H9 (cell line): ENCODE measurements at regions not wholly inside any gene's neighbourhood (a gene's known extent, or its start where the extent isn't known, plus 50 kb on each side); places are given as distances from the start of the nearest gene placed in this dataset.

ENCODE experiments used
- DNase-seq: peaks from one replicate; pipeline ENCODE4 v3.0.0-alpha.2; 2017
- H2AFZ ChIP-seq: one replicate; pipeline ENCODE4 v1.6.1; 2013; ENCODE audit warnings: mild to moderate bottlenecking, low read length, control low read depth, moderate library complexity
- H2AK5ac ChIP-seq: 2 replicates; pipeline ENCODE4 v1.6.1; 2013; ENCODE audit warnings: low read length, control low read depth, mixed read lengths; ENCODE audit not compliant: insufficient read length
- H2BK120ac ChIP-seq: one replicate; pipeline ENCODE4 v1.6.1; 2013; ENCODE audit warnings: low read depth, mild to moderate bottlenecking, low read length, control low read depth, inconsistent platforms; ENCODE audit not compliant: poor library complexity, severe bottlenecking
- H2BK12ac ChIP-seq: 2 replicates; pipeline ENCODE4 v1.6.1; 2013; ENCODE audit warnings: low read length, control low read depth, mixed read lengths, low read depth; ENCODE audit not compliant: insufficient read length
- H2BK15ac ChIP-seq: 2 replicates; pipeline ENCODE4 v1.6.1; 2013; ENCODE audit warnings: low read depth, low read length, control low read depth
- H2BK20ac ChIP-seq: one replicate; pipeline ENCODE4 v1.6.1; 2013; ENCODE audit warnings: low read depth, mild to moderate bottlenecking, low read length, control low read depth, inconsistent platforms; ENCODE audit not compliant: poor library complexity, severe bottlenecking
- H2BK5ac ChIP-seq: 2 replicates; pipeline ENCODE4 v1.6.1; 2013; ENCODE audit warnings: low read length, control low read depth, mixed read lengths; ENCODE audit not compliant: insufficient read length
- H3K14ac ChIP-seq: 2 replicates; pipeline ENCODE4 v1.6.1; 2013; ENCODE audit warnings: low read length, control low read depth; ENCODE audit not compliant: insufficient read depth
- H3K18ac ChIP-seq: 2 replicates; pipeline ENCODE4 v1.6.1; 2013; ENCODE audit warnings: low read depth, mild to moderate bottlenecking, mixed read lengths, low read length, control low read depth; ENCODE audit not compliant: insufficient read length
- H3K23ac ChIP-seq: 2 replicates; pipeline ENCODE4 v1.6.1; 2013; ENCODE audit warnings: low read length, control low read depth, mixed read lengths, low read depth; ENCODE audit not compliant: insufficient read length
- H3K23me2 ChIP-seq: 2 replicates; pipeline ENCODE4 v1.6.1; 2013; ENCODE audit warnings: low read depth, mild to moderate bottlenecking, mixed read lengths, low read length, control low read depth; ENCODE audit not compliant: insufficient read length, poor library complexity, severe bottlenecking
- H3K27ac ChIP-seq: 2 replicates; pipeline ENCODE4 v1.5.1; 2013; ENCODE audit warnings: low read length, control low read depth, mixed read lengths, low read depth; ENCODE audit not compliant: insufficient read length
- H3K27me3 ChIP-seq: 2 replicates; pipeline ENCODE4 v1.6.1; 2013; ENCODE audit warnings: low read length, control low read depth, inconsistent platforms; ENCODE audit not compliant: insufficient read depth
- H3K4ac ChIP-seq: 2 replicates; pipeline ENCODE4 v1.6.1; 2013; ENCODE audit warnings: low read depth, mild to moderate bottlenecking, control low read depth, inconsistent platforms, low read length, moderate library complexity
- H3K4me1 ChIP-seq: 2 replicates; pipeline ENCODE4 v1.6.1; 2013; ENCODE audit warnings: low read length, control low read depth, inconsistent platforms; ENCODE audit not compliant: insufficient read depth
- H3K4me2 ChIP-seq: 2 replicates; pipeline ENCODE4 v1.6.1; 2013; ENCODE audit warnings: low read length, control low read depth, mixed read lengths; ENCODE audit not compliant: insufficient read length, insufficient read depth
- H3K56ac ChIP-seq: 2 replicates; pipeline ENCODE4 v1.6.1; 2013; ENCODE audit warnings: low read depth, mild to moderate bottlenecking, mixed read lengths, low read length, control low read depth; ENCODE audit not compliant: insufficient read length
- H3K79me1 ChIP-seq: 2 replicates; pipeline ENCODE4 v1.6.1; 2013; ENCODE audit warnings: low read depth, mild to moderate bottlenecking, moderate library complexity, low read length, control low read depth, inconsistent platforms; ENCODE audit not compliant: insufficient read depth, poor library complexity, severe bottlenecking
- H3K79me2 ChIP-seq: 2 replicates; pipeline ENCODE4 v1.6.1; 2013; ENCODE audit warnings: low read length, control low read depth, inconsistent platforms; ENCODE audit not compliant: insufficient read depth
- H3K9ac ChIP-seq: 2 replicates; pipeline ENCODE4 v1.6.1; 2013; ENCODE audit warnings: low read length, control low read depth, mixed read lengths; ENCODE audit not compliant: insufficient read length; ENCODE audit errors: extremely low read depth
- H3K9me3 ChIP-seq: one replicate; pipeline ENCODE4 v1.6.1; 2013; ENCODE audit warnings: low read depth, low read length, inconsistent platforms; ENCODE audit not compliant: control insufficient read depth
- H3T11ph ChIP-seq: one replicate; pipeline ENCODE4 v1.6.1; 2013; ENCODE audit warnings: mild to moderate bottlenecking, low read length, control low read depth, inconsistent platforms
- H4K20me1 ChIP-seq: one replicate; pipeline ENCODE4 v1.6.1; 2013; ENCODE audit not compliant: control insufficient read depth, insufficient read length, insufficient read depth
- H4K5ac ChIP-seq: 2 replicates; pipeline ENCODE4 v1.6.1; 2013; ENCODE audit warnings: low read depth, mild to moderate bottlenecking, mixed read lengths, low read length, control low read depth; ENCODE audit not compliant: insufficient read length
- H4K8ac ChIP-seq: replicated peaks from 2 replicates; pipeline ENCODE4 v1.6.1; 2013; ENCODE audit warnings: low read length, control low read depth, mixed read lengths, low read depth; ENCODE audit not compliant: insufficient read length
- H4K91ac ChIP-seq: 2 replicates; pipeline ENCODE4 v1.6.1; 2013; ENCODE audit warnings: low read depth, mild to moderate bottlenecking, moderate library complexity, mixed read lengths, low read length, control low read depth; ENCODE audit not compliant: insufficient read length
- H3K27ac Mint-ChIP-seq, 3 experiments: 2 replicates in 2 of 3; 3 replicates in 1 of 3; pipeline ENCODE4 v1.8.0; 2020 to 2021; ENCODE audit warnings: mixed read lengths in 3 of 3, mild to moderate bottlenecking in 1 of 3, moderate library complexity in 1 of 3
- H3K27me3 Mint-ChIP-seq: 2 replicates; pipeline ENCODE4 v1.8.0; 2021; ENCODE audit warnings: low read depth, mild to moderate bottlenecking, moderate library complexity, mixed read lengths
- H3K36me3 Mint-ChIP-seq, 3 experiments: 2 replicates in 2 of 3; 3 replicates in 1 of 3; pipeline ENCODE4 v1.8.0; 2020 to 2021; ENCODE audit warnings: low read depth in 3 of 3, mixed read lengths in 3 of 3; ENCODE audit not compliant: insufficient read depth in 1 of 3
- H3K4me1 Mint-ChIP-seq, 2 experiments: 2 replicates each; pipeline ENCODE4 v1.8.0; 2020; ENCODE audit warnings: mixed read lengths in 2 of 2
- H3K4me3 Mint-ChIP-seq, 2 experiments: 2 replicates in 1 of 2; 3 replicates in 1 of 2; pipeline ENCODE4 v1.8.0; 2020 to 2021; ENCODE audit warnings: mild to moderate bottlenecking in 2 of 2, mixed read lengths in 2 of 2, moderate library complexity in 1 of 2
- H3K9me3 Mint-ChIP-seq, 2 experiments: 2 replicates in 1 of 2; 3 replicates in 1 of 2; pipeline ENCODE4 v1.8.0; 2020; ENCODE audit warnings: mild to moderate bottlenecking in 2 of 2, mixed read lengths in 2 of 2, moderate library complexity in 1 of 2
- CTCF ChIP-seq: fragments of 200-600 bp; sonication (generic); conservative IDR thresholded peaks from 3 replicates; pipeline ENCODE4 v1.8.0; 2021; ENCODE audit warnings: antibody characterized with exemption, mild to moderate bottlenecking
- WGBS: extraction: QIAGEN DNeasy Blood & Tissue Kit; methylation state at CpG from one replicate; pipeline ENCODE4 v1.1.7; 2013; ENCODE audit warnings: missing lambda C conversion rate, low lambda C conversion rate, mixed read lengths; ENCODE audit not compliant: insufficient read length; ENCODE audit errors: extremely low coverage; 5-methylcytosine and 5-hydroxymethylcytosine counted together

GRCh38 chr12:92338671-92339070 lies 193.0 kb upstream of the BTG1 start:
- H2BK15ac ChIP-seq: no peak overlapping the region
- H3K18ac ChIP-seq: no peak overlapping the region
- no peak overlapping the region for H2BK120ac ChIP-seq
- H3K9ac ChIP-seq: no peak overlapping the region
- H2AFZ ChIP-seq: no peak overlapping the region
- no peak overlapping the region for H2BK20ac ChIP-seq
- WGBS: no CpG with 5 or more reads among the region's 1 CpG
- no peak overlapping the region for H2BK12ac ChIP-seq
- H3K9me3 Mint-ChIP-seq: no peaks in the 10 kb centered on the region; a peak in 1 of 5 replicates
- H3K27me3 Mint-ChIP-seq: no peaks in the 10 kb centered on the region
- no peak for TF ChIP-seq CTCF
- no peak overlapping the region for H3K4ac ChIP-seq
- no peak overlapping the region for H3T11ph ChIP-seq
- H3K9me3 ChIP-seq: no peaks in the 10 kb centered on the region
- no peaks in the 10 kb centered on the region for H3K79me1 ChIP-seq
- H3K4me3 Mint-ChIP-seq: no peak overlapping the region
- no peaks in the 10 kb centered on the region for H3K4me1 ChIP-seq
- no peaks in the 10 kb centered on the region for H3K23me2 ChIP-seq
- H3K23ac ChIP-seq: no peak overlapping the region
- H3K27me3 ChIP-seq: no peaks in the 10 kb centered on the region
- DNase-seq: no peak
- H3K4me1 Mint-ChIP-seq: peaks cover 3 to 4% of the 10 kb centered on the region in 2 experiments; a peak in 3 of 4 replicates
- H2AK5ac ChIP-seq: no peak overlapping the region
- no peak overlapping the region for H3K14ac ChIP-seq
- no peak overlapping the region for H4K8ac ChIP-seq
- no peak overlapping the region for H4K91ac ChIP-seq
- no peaks in the 10 kb centered on the region for H3K79me2 ChIP-seq
- H4K5ac ChIP-seq: no peak overlapping the region
- H3K27ac ChIP-seq: no peak overlapping the region
- H2BK5ac ChIP-seq: no peak overlapping the region
- H4K20me1 ChIP-seq: no peaks in the 10 kb centered on the region
- no peak overlapping the region for H3K4me2 ChIP-seq
- no peaks in the 10 kb centered on the region for H3K36me3 Mint-ChIP-seq
- no peak overlapping the region for H3K56ac ChIP-seq
- no peak overlapping the region for H3K27ac Mint-ChIP-seq
